ENCODE measurements at regions not wholly inside any gene's neighbourhood (a gene's known extent, or its start where the extent isn't known, plus 50 kb on each side); places are given as distances from the start of the nearest gene placed in this dataset.

GRCh38 chr12:97048421-97049035 is 141.5 kb downstream of the NEDD1 start:
- intact Hi-C loops (cut with DNase I), result no loop called here
- Histone ChIP-seq H3K4me1 (ENCODE audit: insufficient read depth) (no peaks in the 10 kb centered on the region), H3K36me3 (no peaks in the 10 kb centered on the region), H3K9me3 (no peaks in the 10 kb centered on the region), H3K4me3 (no peak overlapping the region), H3K27ac (no peak overlapping the region), H3K27me3 (no peaks in the 10 kb centered on the region)
- no peak for DNase-seq
- TF ChIP-seq POLR2A (IDR thresholded peaks at IDR 0.05) (no peak), CTCF (IDR thresholded peaks at IDR 0.05) (no peak)
- WGBS, 3 donors, result 2 to 16% (median 3%) methylated on average over 4 of the region's 4 CpGs

- 73 to 84% (median 83%) methylated on average over 5 of the region's 5 CpGs for WGBS, 3 donors
- H3K27me3 ChIP-seq, result no peaks in the 10 kb centered on the region
- DNase-seq, result no peak
- H3K9me3 ChIP-seq, result no peaks in the 10 kb centered on the region
- intact Hi-C loops (cut with DNase I), result no loop called here
- TF ChIP-seq POLR2A (IDR thresholded peaks at IDR 0.05) (no peak), CTCF (IDR thresholded peaks at IDR 0.05) (no peak), EP300 (IDR thresholded peaks at IDR 0.05) (no peak)
- no peaks in the 10 kb centered on the region for H3K36me3 ChIP-seq
- H3K4me1 ChIP-seq (ENCODE audit: insufficient read depth), result no peaks in the 10 kb centered on the region
- no peak overlapping the region for H3K27ac ChIP-seq
- no peak overlapping the region for H3K4me3 ChIP-seq
Observed at GRCh38 chr12:97050509-97050908, 143.5 kb downstream of the NEDD1 start.

GRCh38 chr12:97051341-97051740 is 144.3 kb downstream of the NEDD1 start:
- WGBS, 3 donors, result 89 to 95% (median 92%) methylated on average over 2 of the region's 2 CpGs

GRCh38 chr12:97061171-97061570 is 154.1 kb downstream of the NEDD1 start:
- intact Hi-C loops (cut with DNase I), result no loop called here
- H3K27me3 ChIP-seq, result no peaks in the 10 kb centered on the region
- no peak for TF ChIP-seq EP300 (IDR thresholded peaks at IDR 0.05)
- no peak for TF ChIP-seq CTCF (IDR thresholded peaks at IDR 0.05)
- TF ChIP-seq POLR2A (IDR thresholded peaks at IDR 0.05), result no peak
- no peak overlapping the region for H3K27ac ChIP-seq
- 42 to 51% (median 42%) methylated on average over 3 of the region's 3 CpGs for WGBS, 3 donors
- no peak for DNase-seq
- H3K4me1 ChIP-seq (ENCODE audit: insufficient read depth), result no peaks in the 10 kb centered on the region
- H3K9me3 ChIP-seq, result no peaks in the 10 kb centered on the region
- H3K4me3 ChIP-seq, result no peak overlapping the region
- H3K36me3 ChIP-seq, result no peaks in the 10 kb centered on the region

More at GRCh38 chr12:97051341-97051740, 144.3 kb downstream of the NEDD1 start:
- no peaks in the 10 kb centered on the region for H3K9me3 ChIP-seq
- no peak overlapping the region for H3K4me3 ChIP-seq
- TF ChIP-seq EP300 (IDR thresholded peaks at IDR 0.05) (no peak), POLR2A (IDR thresholded peaks at IDR 0.05) (no peak), CTCF (IDR thresholded peaks at IDR 0.05) (no peak)
- no peak overlapping the region for H3K27ac ChIP-seq
- no peaks in the 10 kb centered on the region for H3K4me1 ChIP-seq (ENCODE audit: insufficient read depth)
- no peak for DNase-seq
- no peaks in the 10 kb centered on the region for H3K27me3 ChIP-seq
- no peaks in the 10 kb centered on the region for H3K36me3 ChIP-seq
- intact Hi-C loops (cut with DNase I), result no loop called here
